ENCODE measurements at regions not wholly inside any gene's neighbourhood (a gene's known extent, or its start where the extent isn't known, plus 50 kb on each side); places are given as distances from the start of the nearest gene placed in this dataset.

- ATAC-seq (no peak), DNase-seq (no peak)
- WGBS (ENCODE audit: insufficient coverage): 84% methylated on average over 8 of the region's 9 CpGs
- intact Hi-C loops (cut with micrococcal nuclease): no loop called here
- H3K9me3 Mint-ChIP-seq: no peaks in the 10 kb centered on the region
- no peak for TF ChIP-seq CTCF (IDR thresholded peaks at IDR 0.05)
- no peaks in the 10 kb centered on the region for H3K36me3 Mint-ChIP-seq
- no peak overlapping the region for H3K27ac Mint-ChIP-seq
- Histone ChIP-seq H3K36me3 (ENCODE audit: control insufficient read depth, insufficient read depth, low read length) (no peaks in the 10 kb centered on the region), H3K9me3 (ENCODE audit: control insufficient read depth, insufficient read depth, low read length) (no peaks in the 10 kb centered on the region), H3K27me3 (ENCODE audit: control insufficient read depth, insufficient read depth, low read length) (no peaks in the 10 kb centered on the region), H3K4me3 (ENCODE audit: low read length) (no peak overlapping the region), H3K4me1 (ENCODE audit: control insufficient read depth, insufficient read depth, low read length) (peaks cover 3% of the 10 kb centered on the region), H3K27ac (ENCODE audit: low read length) (no peak overlapping the region)
- H3K4me3 Mint-ChIP-seq: no peak overlapping the region
- no peaks in the 10 kb centered on the region for H3K27me3 Mint-ChIP-seq (ENCODE audit: low read depth in 2 of 2)
- peaks cover 5 to 7% of the 10 kb centered on the region in 2 donors for H3K4me1 Mint-ChIP-seq
Observed at GRCh38 chr6:105795913-105796517, 290.1 kb upstream of the PRDM1 start.

- H3K4me1 Mint-ChIP-seq: peaks cover 5 to 7% of the 10 kb centered on the region in 2 donors
- DNase-seq: no peak
- TF ChIP-seq CTCF (IDR thresholded peaks at IDR 0.05): no peak
- ATAC-seq: no peak
- Histone ChIP-seq H3K36me3 (ENCODE audit: control insufficient read depth, insufficient read depth, low read length) (no peaks in the 10 kb centered on the region), H3K27ac (ENCODE audit: low read length) (no peak overlapping the region), H3K4me3 (ENCODE audit: low read length) (no peak overlapping the region), H3K27me3 (ENCODE audit: control insufficient read depth, insufficient read depth, low read length) (no peaks in the 10 kb centered on the region), H3K9me3 (ENCODE audit: control insufficient read depth, insufficient read depth, low read length) (no peaks in the 10 kb centered on the region), H3K4me1 (ENCODE audit: control insufficient read depth, insufficient read depth, low read length) (peaks cover 3% of the 10 kb centered on the region)
- intact Hi-C loops (cut with micrococcal nuclease): no loop called here
- H3K27me3 Mint-ChIP-seq (ENCODE audit: low read depth in 2 of 2): no peaks in the 10 kb centered on the region
- H3K4me3 Mint-ChIP-seq: no peak overlapping the region
- H3K27ac Mint-ChIP-seq: no peak overlapping the region
- no peaks in the 10 kb centered on the region for H3K36me3 Mint-ChIP-seq
- H3K9me3 Mint-ChIP-seq: no peaks in the 10 kb centered on the region
Observed at GRCh38 chr6:105795366-105795765, 290.8 kb upstream of the PRDM1 start.

GRCh38 chr6:105794870-105795269 is 291.3 kb upstream of the PRDM1 start:
- TF ChIP-seq CTCF (IDR thresholded peaks at IDR 0.05): no peak
- ATAC-seq: no peak
- WGBS (ENCODE audit: insufficient coverage): 57% methylated on average over 3 of the region's 5 CpGs
- Histone ChIP-seq H3K27ac (ENCODE audit: low read length) (no peak overlapping the region), H3K27me3 (ENCODE audit: control insufficient read depth, insufficient read depth, low read length) (no peaks in the 10 kb centered on the region), H3K4me3 (ENCODE audit: low read length) (no peak overlapping the region), H3K36me3 (ENCODE audit: control insufficient read depth, insufficient read depth, low read length) (no peaks in the 10 kb centered on the region), H3K9me3 (ENCODE audit: control insufficient read depth, insufficient read depth, low read length) (no peaks in the 10 kb centered on the region), H3K4me1 (ENCODE audit: control insufficient read depth, insufficient read depth, low read length) (peaks cover 3% of the 10 kb centered on the region)
- Mint-ChIP-seq H3K4me1 (peaks cover 5 to 7% of the 10 kb centered on the region in 2 donors), H3K9me3 (no peaks in the 10 kb centered on the region), H3K36me3 (no peaks in the 10 kb centered on the region), H3K27ac (no peak overlapping the region), H3K27me3 (ENCODE audit: low read depth in 2 of 2) (no peaks in the 10 kb centered on the region), H3K4me3 (no peak overlapping the region)
- intact Hi-C loops (cut with micrococcal nuclease): no loop called here
- DNase-seq: no peak

- H3K27ac ChIP-seq (ENCODE audit: low read length): no peak overlapping the region
- no peak overlapping the region for H3K27ac Mint-ChIP-seq
- DNase-seq: no peak
Observed at GRCh38 chr6:105794239-105794638, 291.9 kb upstream of the PRDM1 start.

More at GRCh38 chr6:105794239-105794638, 291.9 kb upstream of the PRDM1 start:
- Mint-ChIP-seq H3K27me3 (ENCODE audit: low read depth in 2 of 2) (no peaks in the 10 kb centered on the region), H3K4me1 (peaks cover 5 to 7% of the 10 kb centered on the region in 2 donors), H3K4me3 (no peak overlapping the region), H3K36me3 (no peaks in the 10 kb centered on the region), H3K9me3 (no peaks in the 10 kb centered on the region)
- Histone ChIP-seq H3K36me3 (ENCODE audit: control insufficient read depth, insufficient read depth, low read length) (no peaks in the 10 kb centered on the region), H3K4me1 (ENCODE audit: control insufficient read depth, insufficient read depth, low read length) (peaks cover 3% of the 10 kb centered on the region), H3K4me3 (ENCODE audit: low read length) (no peak overlapping the region), H3K9me3 (ENCODE audit: control insufficient read depth, insufficient read depth, low read length) (no peaks in the 10 kb centered on the region), H3K27me3 (ENCODE audit: control insufficient read depth, insufficient read depth, low read length) (no peaks in the 10 kb centered on the region)
- intact Hi-C loops (cut with micrococcal nuclease): no loop called here
- no peak for TF ChIP-seq CTCF (IDR thresholded peaks at IDR 0.05)
- no peak for ATAC-seq
- WGBS (ENCODE audit: insufficient coverage): 85% methylated on average over 5 of the region's 5 CpGs

All from natural killer cell (primary cell).